ENCODE measurements at regions not wholly inside any gene's neighbourhood (a gene's known extent, or its start where the extent isn't known, plus 50 kb on each side); places are given as distances from the start of the nearest gene placed in this dataset.

GRCh38 chr5:138637256-138637655 is 62.1 kb upstream of the HSPA9 start:
- H3K9me3 ChIP-seq (ENCODE audit: low read length): no peaks in the 10 kb centered on the region
- no peaks in the 10 kb centered on the region for H3K79me2 ChIP-seq (replicated peaks; ENCODE audit: insufficient read depth, low read length)
- H4K20me1 ChIP-seq (ENCODE audit: insufficient read depth): no peaks in the 10 kb centered on the region
- no peak overlapping the region for H3K27ac ChIP-seq (ENCODE audit: low read length)
- H3K4me3 ChIP-seq (ENCODE audit: low read length): no peak overlapping the region
- H3K36me3 ChIP-seq (ENCODE audit: insufficient read depth, low read length): no peaks in the 10 kb centered on the region
- no peaks in the 10 kb centered on the region for H3K27me3 ChIP-seq (ENCODE audit: insufficient read depth, low read depth, low read length)
- no peaks in the 10 kb centered on the region for H3K9me2 ChIP-seq (ENCODE audit: insufficient read depth, low read length)
- no peak for TF ChIP-seq SMC3 (conservative IDR thresholded peaks at IDR 0.05; ENCODE audit: poor library complexity)
- TF ChIP-seq CTCF (IDR thresholded peaks at IDR 0.05; ENCODE audit: poor library complexity, severe bottlenecking): no peak
- no peak for TF ChIP-seq MXI1 (conservative IDR thresholded peaks at IDR 0.05; ENCODE audit: poor library complexity, severe bottlenecking)
- no peak for TF ChIP-seq POLR2AphosphoS5 (IDR thresholded peaks at IDR 0.05)
- TF ChIP-seq EZH2 (IDR thresholded peaks at IDR 0.05; ENCODE audit: borderline replicate concordance, insufficient read depth, low read length, poor library complexity, severe bottlenecking): no peak
- TF ChIP-seq EP300 (conservative IDR thresholded peaks at IDR 0.05; ENCODE audit: poor library complexity, severe bottlenecking): no peak
- TF ChIP-seq REST (IDR thresholded peaks at IDR 0.05; ENCODE audit: borderline replicate concordance): no peak
- TF ChIP-seq TAF1 (IDR thresholded peaks at IDR 0.05; ENCODE audit: low read depth): no peak
- TF ChIP-seq RAD21 (conservative IDR thresholded peaks at IDR 0.05): no peak
- no peak overlapping the region for H2AFZ ChIP-seq (ENCODE audit: low read depth, low read length)
- H3K4me2 ChIP-seq (ENCODE audit: low read length): no peak overlapping the region
- no peak overlapping the region for H3K9ac ChIP-seq (ENCODE audit: low read length)
- H3F3A ChIP-seq (ENCODE audit: insufficient read depth, low read length, poor library complexity, severe bottlenecking): no peaks in the 10 kb centered on the region

- no peaks in the 10 kb centered on the region for H3K27me3 ChIP-seq (ENCODE audit: insufficient read depth, low read depth, low read length)
- no peak overlapping the region for H3K9ac ChIP-seq (ENCODE audit: low read length)
- H3K9me3 ChIP-seq (ENCODE audit: low read length): no peaks in the 10 kb centered on the region
- no peak overlapping the region for H2AFZ ChIP-seq (ENCODE audit: low read depth, low read length)
- H4K20me1 ChIP-seq (ENCODE audit: insufficient read depth): no peaks in the 10 kb centered on the region
- H3K79me2 ChIP-seq (replicated peaks; ENCODE audit: insufficient read depth, low read length): no peaks in the 10 kb centered on the region
- no peaks in the 10 kb centered on the region for H3K36me3 ChIP-seq (ENCODE audit: insufficient read depth, low read length)
- TF ChIP-seq CTCF (IDR thresholded peaks at IDR 0.05; ENCODE audit: poor library complexity, severe bottlenecking) (no peak), REST (IDR thresholded peaks at IDR 0.05; ENCODE audit: borderline replicate concordance) (no peak), TAF1 (IDR thresholded peaks at IDR 0.05; ENCODE audit: low read depth) (no peak), RAD21 (conservative IDR thresholded peaks at IDR 0.05) (no peak), EP300 (conservative IDR thresholded peaks at IDR 0.05; ENCODE audit: poor library complexity, severe bottlenecking) (no peak), MXI1 (conservative IDR thresholded peaks at IDR 0.05; ENCODE audit: poor library complexity, severe bottlenecking) (no peak), EZH2 (IDR thresholded peaks at IDR 0.05; ENCODE audit: borderline replicate concordance, insufficient read depth, low read length, poor library complexity, severe bottlenecking) (no peak), SMC3 (conservative IDR thresholded peaks at IDR 0.05; ENCODE audit: poor library complexity) (no peak), POLR2AphosphoS5 (IDR thresholded peaks at IDR 0.05) (no peak)
- H3K9me2 ChIP-seq (ENCODE audit: insufficient read depth, low read length): no peaks in the 10 kb centered on the region
- no peak overlapping the region for H3K27ac ChIP-seq (ENCODE audit: low read length)
- no peak overlapping the region for H3K4me2 ChIP-seq (ENCODE audit: low read length)
- H3K4me3 ChIP-seq (ENCODE audit: low read length): no peak overlapping the region
- no peaks in the 10 kb centered on the region for H3F3A ChIP-seq (ENCODE audit: insufficient read depth, low read length, poor library complexity, severe bottlenecking)
Observed at GRCh38 chr5:138636398-138636944, 61.3 kb upstream of the HSPA9 start.

Measured in neural cell (in vitro differentiated cells).